ENCODE measurements at regions not wholly inside any gene's neighbourhood (a gene's known extent, or its start where the extent isn't known, plus 50 kb on each side); places are given as distances from the start of the nearest gene placed in this dataset.

DNA sequence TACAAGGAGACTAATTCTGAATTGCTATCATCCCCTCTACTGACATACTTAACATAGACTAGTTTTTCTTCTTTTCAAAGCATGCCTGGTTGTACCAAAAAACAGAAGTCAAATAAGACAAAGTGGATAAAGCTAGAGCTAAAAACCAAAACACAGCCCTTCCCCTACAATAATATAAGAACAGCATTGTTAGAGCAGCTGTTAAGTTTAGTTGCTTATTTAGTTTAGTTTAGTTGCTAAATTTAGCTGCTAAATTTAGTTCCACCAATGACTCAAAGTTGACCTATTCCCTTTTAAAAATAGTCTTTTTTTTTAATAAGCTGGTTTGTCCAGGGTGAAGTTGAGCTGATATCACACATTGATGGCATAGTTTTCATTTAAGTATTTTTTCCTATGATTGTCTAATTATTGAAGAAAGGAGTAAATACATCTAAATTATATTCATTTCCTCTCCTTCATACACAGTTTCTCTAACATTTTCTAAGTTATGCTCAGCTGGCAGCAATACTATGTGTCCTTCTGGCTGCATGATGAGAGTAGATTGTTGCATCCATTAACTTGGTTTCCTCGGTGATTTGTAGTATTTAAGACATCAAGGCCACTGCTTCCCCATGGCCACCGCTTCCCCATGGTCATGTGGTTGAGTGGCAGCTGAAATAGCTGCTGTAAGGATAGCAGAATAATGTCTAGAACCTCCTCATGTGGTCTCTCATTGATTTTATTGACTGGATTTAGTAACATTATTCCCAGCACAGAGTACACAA, 718.6 kb upstream of the NECTIN3 start:
- TF ChIP-seq TCF12 (IDR thresholded peaks at IDR 0.05; ENCODE audit: low read depth) (no peak), FOXM1 (IDR thresholded peaks at IDR 0.05; ENCODE audit: borderline replicate concordance, low read depth) (no peak), YY1 (IDR thresholded peaks at IDR 0.05; ENCODE audit: low read depth) (no peak)

- TF ChIP-seq, protein P1, sequence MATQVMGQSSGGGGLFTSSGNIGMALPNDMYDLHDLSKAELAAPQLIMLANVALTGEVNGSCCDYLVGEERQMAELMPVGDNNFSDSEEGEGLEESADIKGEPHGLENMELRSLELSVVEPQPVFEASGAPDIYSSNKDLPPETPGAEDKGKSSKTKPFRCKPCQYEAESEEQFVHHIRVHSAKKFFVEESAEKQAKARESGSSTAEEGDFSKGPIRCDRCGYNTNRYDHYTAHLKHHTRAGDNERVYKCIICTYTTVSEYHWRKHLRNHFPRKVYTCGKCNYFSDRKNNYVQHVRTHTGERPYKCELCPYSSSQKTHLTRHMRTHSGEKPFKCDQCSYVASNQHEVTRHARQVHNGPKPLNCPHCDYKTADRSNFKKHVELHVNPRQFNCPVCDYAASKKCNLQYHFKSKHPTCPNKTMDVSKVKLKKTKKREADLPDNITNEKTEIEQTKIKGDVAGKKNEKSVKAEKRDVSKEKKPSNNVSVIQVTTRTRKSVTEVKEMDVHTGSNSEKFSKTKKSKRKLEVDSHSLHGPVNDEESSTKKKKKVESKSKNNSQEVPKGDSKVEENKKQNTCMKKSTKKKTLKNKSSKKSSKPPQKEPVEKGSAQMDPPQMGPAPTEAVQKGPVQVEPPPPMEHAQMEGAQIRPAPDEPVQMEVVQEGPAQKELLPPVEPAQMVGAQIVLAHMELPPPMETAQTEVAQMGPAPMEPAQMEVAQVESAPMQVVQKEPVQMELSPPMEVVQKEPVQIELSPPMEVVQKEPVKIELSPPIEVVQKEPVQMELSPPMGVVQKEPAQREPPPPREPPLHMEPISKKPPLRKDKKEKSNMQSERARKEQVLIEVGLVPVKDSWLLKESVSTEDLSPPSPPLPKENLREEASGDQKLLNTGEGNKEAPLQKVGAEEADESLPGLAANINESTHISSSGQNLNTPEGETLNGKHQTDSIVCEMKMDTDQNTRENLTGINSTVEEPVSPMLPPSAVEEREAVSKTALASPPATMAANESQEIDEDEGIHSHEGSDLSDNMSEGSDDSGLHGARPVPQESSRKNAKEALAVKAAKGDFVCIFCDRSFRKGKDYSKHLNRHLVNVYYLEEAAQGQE (IDR thresholded peaks at IDR 0.05; ENCODE audit: low read depth), result no peak
- no peak for TF ChIP-seq ZBTB7A (IDR thresholded peaks at IDR 0.05; ENCODE audit: low read depth)
These were observed 708.9 kb upstream of the NECTIN3 start for GRCh38 chr3:110362751-110363150.

DNA sequence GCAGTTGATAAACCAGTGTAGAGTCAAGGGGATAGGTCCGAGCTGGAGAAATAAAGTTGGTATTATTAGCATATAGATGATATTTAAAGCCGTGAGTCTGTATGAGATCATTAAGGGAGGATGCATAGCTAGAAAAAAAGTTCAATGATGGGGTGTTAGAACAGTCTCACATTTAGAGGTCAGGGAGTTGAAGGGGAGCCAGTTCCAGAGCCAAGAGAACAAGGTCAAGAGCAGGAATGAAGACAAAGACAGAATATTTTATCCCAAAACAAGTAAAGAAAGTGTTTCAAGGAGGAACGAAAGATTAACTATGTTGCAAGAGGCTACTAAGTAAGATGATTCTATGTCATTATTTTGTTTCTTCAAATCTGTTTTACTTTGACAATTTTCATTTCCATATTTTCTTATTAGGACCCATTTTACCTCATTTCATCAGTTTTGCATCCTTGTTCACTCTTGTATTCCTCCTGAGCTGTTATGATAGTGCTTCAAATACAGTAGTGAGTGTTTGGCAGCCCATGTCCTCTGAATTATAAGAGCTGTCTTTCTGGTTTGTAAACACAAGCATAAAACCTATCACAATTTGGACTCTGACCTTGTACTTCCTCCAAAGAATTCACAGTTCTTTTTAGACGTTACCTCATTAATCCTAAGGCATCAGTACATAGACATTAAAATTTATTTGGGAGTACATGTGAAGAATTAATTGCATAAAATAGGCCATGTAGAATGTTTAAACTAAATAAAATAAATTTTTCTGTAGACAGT, 695.7 kb upstream of the NECTIN3 start:
- TF ChIP-seq EGR1 (IDR thresholded peaks at IDR 0.05) (no peak), YY1 (IDR thresholded peaks at IDR 0.05; ENCODE audit: low read depth) (no peak), TAF1 (IDR thresholded peaks at IDR 0.05; ENCODE audit: low read depth) (no peak), TEAD4 (IDR thresholded peaks at IDR 0.05) (no peak)
- TF ChIP-seq, protein P2, sequence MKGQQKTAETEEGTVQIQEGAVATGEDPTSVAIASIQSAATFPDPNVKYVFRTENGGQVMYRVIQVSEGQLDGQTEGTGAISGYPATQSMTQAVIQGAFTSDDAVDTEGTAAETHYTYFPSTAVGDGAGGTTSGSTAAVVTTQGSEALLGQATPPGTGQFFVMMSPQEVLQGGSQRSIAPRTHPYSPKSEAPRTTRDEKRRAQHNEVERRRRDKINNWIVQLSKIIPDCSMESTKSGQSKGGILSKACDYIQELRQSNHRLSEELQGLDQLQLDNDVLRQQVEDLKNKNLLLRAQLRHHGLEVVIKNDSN (IDR thresholded peaks at IDR 0.05), result no peak

DNA sequence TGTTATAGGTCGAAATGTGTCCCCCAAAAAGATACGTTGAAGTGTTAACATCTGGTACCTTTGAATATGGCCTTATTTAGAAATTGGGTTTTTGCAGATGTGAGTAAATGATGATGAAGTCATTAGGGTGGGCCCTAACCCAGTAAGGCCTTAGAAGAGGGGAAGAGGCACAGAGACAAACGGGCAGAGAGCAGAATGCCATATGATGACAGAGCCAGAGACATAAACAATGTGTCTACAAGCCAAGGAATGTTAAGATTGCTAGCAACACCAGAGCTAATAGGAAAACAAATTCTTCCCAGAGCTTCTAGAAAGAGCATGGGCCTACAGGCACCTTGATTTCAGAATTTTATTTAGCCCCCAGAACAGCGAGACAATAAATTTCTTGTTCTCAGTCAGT, 693.1 kb upstream of the NECTIN3 start:
- TF ChIP-seq, protein P1 (IDR thresholded peaks at IDR 0.05; ENCODE audit: low read depth), result no peak
- TF ChIP-seq EP300 (IDR thresholded peaks at IDR 0.05; ENCODE audit: borderline replicate concordance) (no peak), EGR1 (IDR thresholded peaks at IDR 0.05) (no peak), NFIC (IDR thresholded peaks at IDR 0.05) (no peak), YY1 (IDR thresholded peaks at IDR 0.05; ENCODE audit: low read depth) (no peak), FOXM1 (IDR thresholded peaks at IDR 0.05; ENCODE audit: borderline replicate concordance, low read depth) (no peak), CREB1 (IDR thresholded peaks at IDR 0.05; ENCODE audit: low read depth) (no peak), TEAD4 (IDR thresholded peaks at IDR 0.05) (no peak), ZBTB7A (IDR thresholded peaks at IDR 0.05; ENCODE audit: low read depth) (no peak), CEBPB (IDR thresholded peaks at IDR 0.05) (no peak), TCF12 (IDR thresholded peaks at IDR 0.05; ENCODE audit: low read depth) (no peak), RAD21 (IDR thresholded peaks at IDR 0.05; ENCODE audit: low read depth) (no peak), TAF1 (IDR thresholded peaks at IDR 0.05; ENCODE audit: low read depth) (no peak)
- TF ChIP-seq, protein P3, sequence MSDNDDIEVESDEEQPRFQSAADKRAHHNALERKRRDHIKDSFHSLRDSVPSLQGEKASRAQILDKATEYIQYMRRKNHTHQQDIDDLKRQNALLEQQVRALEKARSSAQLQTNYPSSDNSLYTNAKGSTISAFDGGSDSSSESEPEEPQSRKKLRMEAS (IDR thresholded peaks at IDR 0.05), result no peak
- TF ChIP-seq, protein P2 (IDR thresholded peaks at IDR 0.05), result no peak

DNA sequence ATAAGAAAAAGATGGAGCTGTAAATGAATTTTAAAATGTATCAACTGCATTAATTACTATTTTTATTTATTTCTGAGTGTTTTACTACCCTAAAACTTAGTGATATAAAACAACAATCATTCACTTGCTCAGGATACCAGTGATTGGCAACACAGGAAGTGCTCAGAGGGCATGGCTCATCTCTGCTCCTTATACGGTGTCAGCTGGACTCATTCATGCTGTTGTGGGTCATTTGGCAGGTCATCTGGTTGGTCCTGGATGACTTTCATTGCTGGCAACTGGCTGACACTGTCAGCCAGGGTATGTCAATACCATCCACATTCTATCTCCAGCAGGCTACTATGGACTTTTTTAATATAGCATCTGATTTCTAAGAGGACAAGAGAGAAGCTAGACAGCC, 689.6 kb upstream of the NECTIN3 start:
- TF ChIP-seq TCF12 (IDR thresholded peaks at IDR 0.05; ENCODE audit: low read depth) (no peak), FOXM1 (IDR thresholded peaks at IDR 0.05; ENCODE audit: borderline replicate concordance, low read depth) (no peak), TAF1 (IDR thresholded peaks at IDR 0.05; ENCODE audit: low read depth) (no peak), CREB1 (IDR thresholded peaks at IDR 0.05; ENCODE audit: low read depth) (no peak), RAD21 (IDR thresholded peaks at IDR 0.05; ENCODE audit: low read depth) (no peak)

- TF ChIP-seq, protein P3 (IDR thresholded peaks at IDR 0.05), result no peak
- TF ChIP-seq CEBPB (IDR thresholded peaks at IDR 0.05), result no peak
- TF ChIP-seq YY1 (IDR thresholded peaks at IDR 0.05; ENCODE audit: low read depth), result no peak
- no peak for TF ChIP-seq ZBTB7A (IDR thresholded peaks at IDR 0.05; ENCODE audit: low read depth)
- no peak for TF ChIP-seq TEAD4 (IDR thresholded peaks at IDR 0.05)
- TF ChIP-seq TCF12 (IDR thresholded peaks at IDR 0.05; ENCODE audit: low read depth), result no peak
- no peak for TF ChIP-seq EGR1 (IDR thresholded peaks at IDR 0.05)
- no peak for TF ChIP-seq NFIC (IDR thresholded peaks at IDR 0.05)
- TF ChIP-seq RAD21 (IDR thresholded peaks at IDR 0.05; ENCODE audit: low read depth), result no peak
- TF ChIP-seq, protein P2 (IDR thresholded peaks at IDR 0.05), result no peak
- TF ChIP-seq TAF1 (IDR thresholded peaks at IDR 0.05; ENCODE audit: low read depth), result no peak
- TF ChIP-seq FOXM1 (IDR thresholded peaks at IDR 0.05; ENCODE audit: borderline replicate concordance, low read depth), result no peak
- TF ChIP-seq, protein P1 (IDR thresholded peaks at IDR 0.05; ENCODE audit: low read depth), result no peak
- no peak for TF ChIP-seq EP300 (IDR thresholded peaks at IDR 0.05; ENCODE audit: borderline replicate concordance)
These were observed 688.3 kb upstream of the NECTIN3 start for GRCh38 chr3:110383356-110383755.

Measured in Ishikawa (cell line).